WTC11 (cell line): ENCODE measurements at regions not wholly inside any gene's neighbourhood (a gene's known extent, or its start where the extent isn't known, plus 50 kb on each side); places are given as distances from the start of the nearest gene placed in this dataset.
A peak's percentile ranks its signal among the peaks of the same experiment; 100 is the strongest.

Experiments
- ATAC-seq: fragments of 200-7000 bp; cut with Tn5 transposase; 2 replicates; pipeline ENCODE4 v1.10.0; 2021; ENCODE audit warnings: mild to moderate bottlenecking, moderate library complexity
- CTCF ChIA-PET: fragments of 300-600 bp; sonication (Branson Sonifier 250); formaldehyde crosslinking; loops from one replicate; lab custom pipeline; 2021; ENCODE audit warnings: antibody characterized with exemption; lab: Charles Lee
- POLR2A ChIA-PET: fragments of 350-600 bp; sonication (Branson Sonifier 250); formaldehyde crosslinking; loops from one replicate; lab custom pipeline; 2021; ENCODE audit warnings: antibody characterized with exemption; lab: Charles Lee
- DNase-seq: peaks from one replicate; pipeline ENCODE4 v3.0.0; 2021; ENCODE audit warnings: low spot score
- H3K27ac Mint-ChIP-seq: 2 replicates; pipeline ENCODE4 v1.8.0; 2021; ENCODE audit warnings: mixed read lengths
- H3K27me3 Mint-ChIP-seq: 2 replicates; pipeline ENCODE4 v1.8.0; 2021; ENCODE audit warnings: low read depth, mild to moderate bottlenecking, moderate library complexity, mixed read lengths
- H3K36me3 Mint-ChIP-seq: 2 replicates; pipeline ENCODE4 v1.8.0; 2021; ENCODE audit warnings: mixed read lengths
- H3K4me1 Mint-ChIP-seq: 2 replicates; pipeline ENCODE4 v1.8.0; 2022; ENCODE audit warnings: mixed read lengths
- H3K4me3 Mint-ChIP-seq: 2 replicates; pipeline ENCODE4 v1.8.0; 2021; ENCODE audit warnings: mild to moderate bottlenecking, moderate library complexity, mixed read lengths
- H3K9me3 Mint-ChIP-seq: 2 replicates; pipeline ENCODE4 v1.8.0; 2021; ENCODE audit warnings: mixed read lengths
- CREB1 ChIP-seq: sonication (generic); formaldehyde crosslinking; IDR thresholded peaks from 2 replicates; pipeline ENCODE4 v1.8.0; 2023; ENCODE audit warnings: mild to moderate bottlenecking, missing genetic modification reagents
- FOXK1 ChIP-seq: sonication (generic); formaldehyde crosslinking; IDR thresholded peaks from 2 replicates; pipeline ENCODE4 v1.8.0; 2022; ENCODE audit warnings: mild to moderate bottlenecking, moderate library complexity, missing genetic modification reagents
- GTF2I ChIP-seq: fragments of 250-450 bp; sonication (Bioruptor Pico); conservative IDR thresholded peaks from 2 replicates; pipeline ENCODE4 v1.4.0; 2021; ENCODE audit warnings: mild to moderate bottlenecking
- MXD4 ChIP-seq: fragments of 250-450 bp; sonication (Bioruptor Pico); IDR thresholded peaks from 2 replicates; pipeline ENCODE4 v1.8.0; 2021; ENCODE audit warnings: mild to moderate bottlenecking, moderate library complexity, borderline replicate concordance
- NFE2L1 ChIP-seq: sonication (generic); formaldehyde crosslinking; IDR thresholded peaks from 2 replicates; pipeline ENCODE4 v1.8.1; 2023; ENCODE audit warnings: missing genetic modification reagents
- NR3C1 ChIP-seq: sonication (generic); formaldehyde crosslinking; conservative IDR thresholded peaks from 2 replicates; pipeline ENCODE4 v1.8.1; 2023; ENCODE audit warnings: low read depth, mild to moderate bottlenecking, missing genetic modification reagents
- PRRX2 ChIP-seq: fragments of 250-450 bp; sonication (Bioruptor Pico); IDR thresholded peaks from 2 replicates; pipeline ENCODE4 v1.8.0; 2021; ENCODE audit warnings: mild to moderate bottlenecking
- SMAD4 ChIP-seq: sonication (generic); formaldehyde crosslinking; IDR thresholded peaks from 2 replicates; pipeline ENCODE4 v1.8.0; 2022; ENCODE audit warnings: mild to moderate bottlenecking, missing genetic modification reagents
- ZNF138 ChIP-seq: sonication (generic); formaldehyde crosslinking; conservative IDR thresholded peaks from 2 replicates; pipeline ENCODE4 v1.8.1; 2022; ENCODE audit warnings: mild to moderate bottlenecking, moderate library complexity, missing genetic modification reagents
- TF ChIP-seq, protein P1 (sequence below): sonication (generic); formaldehyde crosslinking; IDR thresholded peaks from 2 replicates; pipeline ENCODE4 v1.8.1; 2022; ENCODE audit warnings: missing genetic modification reagents, borderline replicate concordance
- TF ChIP-seq, protein P2 (sequence below): fragments of 250-450 bp; sonication (Bioruptor Pico); IDR thresholded peaks from 2 replicates; pipeline ENCODE4 v2.1.2; 2022; ENCODE audit warnings: mild to moderate bottlenecking, moderate library complexity
- TF ChIP-seq, protein P3 (sequence below): fragments of 250-450 bp; sonication (Bioruptor Pico); IDR thresholded peaks from 2 replicates; pipeline ENCODE4 v1.9.0; 2021; ENCODE audit warnings: mild to moderate bottlenecking, borderline replicate concordance
- TF ChIP-seq, protein P4 (sequence below): sonication (generic); formaldehyde crosslinking; IDR thresholded peaks from 2 replicates; pipeline ENCODE4 v1.8.0; 2022; ENCODE audit warnings: mild to moderate bottlenecking, missing genetic modification reagents
- TF ChIP-seq, protein P5 (sequence below): fragments of 200-600 bp; IDR thresholded peaks from 2 replicates; pipeline ENCODE4 v1.8.0; 2022; ENCODE audit warnings: antibody characterized with exemption
- TF ChIP-seq, protein P6 (sequence below): sonication (generic); formaldehyde crosslinking; IDR thresholded peaks from 2 replicates; pipeline ENCODE4 v1.8.0; 2023; ENCODE audit warnings: mild to moderate bottlenecking, missing genetic modification reagents

DNA sequence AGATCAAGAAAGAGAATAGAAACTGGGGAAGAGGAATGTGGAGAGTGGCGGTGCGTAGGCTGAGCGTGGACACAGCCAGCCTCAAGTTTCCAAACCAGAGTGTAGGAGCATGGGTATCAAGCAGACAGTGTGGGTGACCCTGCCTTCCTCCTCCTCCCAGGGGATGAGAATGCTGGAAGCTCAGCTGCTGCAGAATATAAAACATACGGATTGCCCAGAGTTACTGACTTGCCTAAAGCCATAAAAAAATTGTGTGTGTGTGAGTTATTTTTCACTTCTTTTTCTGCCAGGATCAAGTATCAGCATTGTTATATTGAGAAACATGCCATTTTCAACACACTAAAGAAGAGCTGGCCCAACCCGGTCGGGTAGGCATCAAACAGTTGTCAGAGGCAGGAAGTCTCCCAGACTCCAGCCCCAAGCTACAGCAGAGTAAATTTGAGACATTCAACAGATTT lies 333.3 kb upstream of the ACVR2A start:
- Mint-ChIP-seq H3K36me3 (no peaks in the 10 kb centered on the region), H3K27ac (no peak overlapping the region; the same call in 1 of the 2 replicates), H3K4me3 (no peak overlapping the region)
- no peak for DNase-seq
- TF ChIP-seq, protein P1, sequence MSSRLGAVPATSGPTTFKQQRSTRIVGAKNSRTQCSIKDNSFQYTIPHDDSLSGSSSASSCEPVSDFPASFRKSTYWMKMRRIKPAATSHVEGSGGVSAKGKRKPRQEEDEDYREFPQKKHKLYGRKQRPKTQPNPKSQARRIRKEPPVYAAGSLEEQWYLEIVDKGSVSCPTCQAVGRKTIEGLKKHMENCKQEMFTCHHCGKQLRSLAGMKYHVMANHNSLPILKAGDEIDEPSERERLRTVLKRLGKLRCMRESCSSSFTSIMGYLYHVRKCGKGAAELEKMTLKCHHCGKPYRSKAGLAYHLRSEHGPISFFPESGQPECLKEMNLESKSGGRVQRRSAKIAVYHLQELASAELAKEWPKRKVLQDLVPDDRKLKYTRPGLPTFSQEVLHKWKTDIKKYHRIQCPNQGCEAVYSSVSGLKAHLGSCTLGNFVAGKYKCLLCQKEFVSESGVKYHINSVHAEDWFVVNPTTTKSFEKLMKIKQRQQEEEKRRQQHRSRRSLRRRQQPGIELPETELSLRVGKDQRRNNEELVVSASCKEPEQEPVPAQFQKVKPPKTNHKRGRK (CRISPR knock-in tag) = no peak
- TF ChIP-seq SMAD4 (CRISPR knock-in tag) (no peak), CREB1 (CRISPR knock-in tag) (no peak), FOXK1 (CRISPR knock-in tag) (no peak), PRRX2 (CRISPR knock-in tag) (no peak)
- TF ChIP-seq, all 79 proteins: peak for 0
- POLR2A ChIA-PET = no interaction called here
- Mint-ChIP-seq H3K9me3 (peaks cover 16% of the 10 kb centered on the region), H3K27me3 (no peaks in the 10 kb centered on the region; the same call in 1 of the 2 replicates), H3K4me1 (peaks cover 20% of the 10 kb centered on the region)
- CTCF ChIA-PET = no interaction called here
- ATAC-seq = peak; percentile 74

DNA sequence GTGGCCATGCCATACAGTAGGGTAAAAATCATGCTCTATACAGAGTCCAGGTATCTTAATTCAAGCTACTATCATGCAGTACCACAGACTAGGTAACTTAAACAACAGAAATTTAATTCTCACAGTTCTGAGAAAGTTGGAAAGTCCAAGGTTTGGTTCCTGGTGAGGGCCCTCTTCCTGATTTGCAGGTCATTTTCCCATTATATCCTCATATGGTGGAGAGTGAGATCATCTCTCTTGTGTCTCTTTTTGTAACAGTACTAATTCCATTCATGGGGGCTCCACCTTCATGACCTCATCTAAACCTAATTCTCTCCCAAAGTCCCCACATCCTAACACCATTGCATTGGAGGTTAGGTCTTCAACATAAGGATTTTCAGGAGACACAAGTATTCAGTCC lies 335.0 kb upstream of the ACVR2A start:
- peaks cover 20% of the 10 kb centered on the region for H3K9me3 Mint-ChIP-seq
- no peak for TF ChIP-seq NFE2L1 (CRISPR knock-in tag)
- TF ChIP-seq, protein P2, sequence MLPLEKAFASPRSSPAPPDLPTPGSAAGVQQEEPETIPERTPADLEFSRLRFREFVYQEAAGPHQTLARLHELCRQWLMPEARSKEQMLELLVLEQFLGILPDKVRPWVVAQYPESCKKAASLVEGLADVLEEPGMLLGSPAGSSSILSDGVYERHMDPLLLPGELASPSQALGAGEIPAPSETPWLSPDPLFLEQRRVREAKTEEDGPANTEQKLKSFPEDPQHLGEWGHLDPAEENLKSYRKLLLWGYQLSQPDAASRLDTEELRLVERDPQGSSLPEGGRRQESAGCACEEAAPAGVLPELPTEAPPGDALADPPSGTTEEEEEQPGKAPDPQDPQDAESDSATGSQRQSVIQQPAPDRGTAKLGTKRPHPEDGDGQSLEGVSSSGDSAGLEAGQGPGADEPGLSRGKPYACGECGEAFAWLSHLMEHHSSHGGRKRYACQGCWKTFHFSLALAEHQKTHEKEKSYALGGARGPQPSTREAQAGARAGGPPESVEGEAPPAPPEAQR (CRISPR knock-in tag) = no peak
- TF ChIP-seq, protein P3, sequence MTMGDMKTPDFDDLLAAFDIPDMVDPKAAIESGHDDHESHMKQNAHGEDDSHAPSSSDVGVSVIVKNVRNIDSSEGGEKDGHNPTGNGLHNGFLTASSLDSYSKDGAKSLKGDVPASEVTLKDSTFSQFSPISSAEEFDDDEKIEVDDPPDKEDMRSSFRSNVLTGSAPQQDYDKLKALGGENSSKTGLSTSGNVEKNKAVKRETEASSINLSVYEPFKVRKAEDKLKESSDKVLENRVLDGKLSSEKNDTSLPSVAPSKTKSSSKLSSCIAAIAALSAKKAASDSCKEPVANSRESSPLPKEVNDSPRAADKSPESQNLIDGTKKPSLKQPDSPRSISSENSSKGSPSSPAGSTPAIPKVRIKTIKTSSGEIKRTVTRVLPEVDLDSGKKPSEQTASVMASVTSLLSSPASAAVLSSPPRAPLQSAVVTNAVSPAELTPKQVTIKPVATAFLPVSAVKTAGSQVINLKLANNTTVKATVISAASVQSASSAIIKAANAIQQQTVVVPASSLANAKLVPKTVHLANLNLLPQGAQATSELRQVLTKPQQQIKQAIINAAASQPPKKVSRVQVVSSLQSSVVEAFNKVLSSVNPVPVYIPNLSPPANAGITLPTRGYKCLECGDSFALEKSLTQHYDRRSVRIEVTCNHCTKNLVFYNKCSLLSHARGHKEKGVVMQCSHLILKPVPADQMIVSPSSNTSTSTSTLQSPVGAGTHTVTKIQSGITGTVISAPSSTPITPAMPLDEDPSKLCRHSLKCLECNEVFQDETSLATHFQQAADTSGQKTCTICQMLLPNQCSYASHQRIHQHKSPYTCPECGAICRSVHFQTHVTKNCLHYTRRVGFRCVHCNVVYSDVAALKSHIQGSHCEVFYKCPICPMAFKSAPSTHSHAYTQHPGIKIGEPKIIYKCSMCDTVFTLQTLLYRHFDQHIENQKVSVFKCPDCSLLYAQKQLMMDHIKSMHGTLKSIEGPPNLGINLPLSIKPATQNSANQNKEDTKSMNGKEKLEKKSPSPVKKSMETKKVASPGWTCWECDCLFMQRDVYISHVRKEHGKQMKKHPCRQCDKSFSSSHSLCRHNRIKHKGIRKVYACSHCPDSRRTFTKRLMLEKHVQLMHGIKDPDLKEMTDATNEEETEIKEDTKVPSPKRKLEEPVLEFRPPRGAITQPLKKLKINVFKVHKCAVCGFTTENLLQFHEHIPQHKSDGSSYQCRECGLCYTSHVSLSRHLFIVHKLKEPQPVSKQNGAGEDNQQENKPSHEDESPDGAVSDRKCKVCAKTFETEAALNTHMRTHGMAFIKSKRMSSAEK (CRISPR knock-in tag) = no peak
- TF ChIP-seq, all 79 proteins: peak for 0
- H3K27ac Mint-ChIP-seq = no peak overlapping the region
- DNase-seq = no peak
- POLR2A ChIA-PET = no interaction called here
- H3K36me3 Mint-ChIP-seq = peaks cover 4% of the 10 kb centered on the region; the same call in 1 of the 2 replicates
- H3K4me3 Mint-ChIP-seq = no peak overlapping the region
- H3K4me1 Mint-ChIP-seq = peaks cover 20% of the 10 kb centered on the region
- CTCF ChIA-PET = no interaction called here
- ATAC-seq = no peak
- no peaks in the 10 kb centered on the region; the same call in 1 of the 2 replicates for H3K27me3 Mint-ChIP-seq

DNA sequence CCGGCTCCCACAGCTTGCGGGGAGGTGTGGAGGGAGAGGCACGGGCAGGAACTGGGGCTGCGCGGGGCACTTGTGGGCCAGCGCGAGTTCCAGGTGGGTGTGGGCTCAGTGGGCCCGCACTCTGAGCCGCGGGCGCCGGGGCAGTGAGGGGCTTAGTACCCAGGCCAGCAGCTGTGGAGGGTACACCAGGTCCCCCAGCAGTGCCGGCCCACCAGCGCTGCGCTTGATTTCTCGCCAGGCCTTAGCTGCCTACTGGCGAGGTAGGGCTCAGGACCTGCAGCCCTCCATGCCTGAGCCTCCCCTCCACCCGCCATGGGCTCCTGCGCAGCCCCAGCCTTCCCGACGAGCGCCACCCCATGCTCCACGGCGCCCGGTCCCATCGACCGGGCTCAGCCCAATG lies 337.9 kb upstream of the ACVR2A start:
- Mint-ChIP-seq H3K4me1 (peaks cover 10% of the 10 kb centered on the region), H3K9me3 (peaks cover 20% of the 10 kb centered on the region), H3K27ac (no peak overlapping the region), H3K27me3 (no peaks in the 10 kb centered on the region; the same call in 1 of the 2 replicates), H3K4me3 (no peak overlapping the region), H3K36me3 (peaks cover 4% of the 10 kb centered on the region; the same call in 1 of the 2 replicates)
- DNase-seq = no peak
- POLR2A ChIA-PET = no interaction called here
- CTCF ChIA-PET = interaction anchor here (1.2 kb wide), 1 partner anchor 773 kb away, joined by 3 read pairs; no protein-coding TSS in a partner anchor
- no peak for TF ChIP-seq GTF2I (CRISPR knock-in tag)
- no peak for ATAC-seq

DNA sequence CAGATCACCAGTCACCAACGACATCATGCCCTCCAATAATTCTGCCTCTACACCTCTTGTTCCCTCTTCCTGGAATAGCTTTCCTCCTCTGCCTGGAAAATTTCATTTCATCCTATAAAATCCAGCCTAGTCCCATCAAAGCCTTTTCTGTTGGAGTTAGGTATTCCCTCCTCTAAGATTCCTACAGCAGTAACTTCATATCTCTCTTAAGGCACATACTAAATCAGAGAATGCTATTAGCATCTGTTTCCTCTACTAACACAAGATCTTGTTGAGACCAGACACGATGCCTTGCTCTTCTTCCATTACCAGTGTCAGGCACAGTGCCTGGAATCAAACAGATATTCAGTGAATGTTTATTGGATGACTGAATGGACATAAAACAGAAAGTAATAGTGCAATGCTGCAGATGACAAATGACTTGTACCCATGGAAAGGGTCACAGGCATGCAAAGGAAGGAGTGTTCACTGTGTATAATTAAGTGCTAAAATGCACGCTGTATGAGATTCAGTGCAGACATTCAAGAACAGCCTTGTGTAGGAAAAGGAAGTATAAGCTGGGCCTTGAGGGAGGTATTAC lies 342.0 kb upstream of the ACVR2A start:
- ChIA-PET POLR2A (no interaction called here), CTCF (no interaction called here)
- DNase-seq (no peak), ATAC-seq (no peak)
- H3K4me3 Mint-ChIP-seq = no peak overlapping the region
- no peak overlapping the region for H3K27ac Mint-ChIP-seq
- peaks cover 4% of the 10 kb centered on the region; the same call in 1 of the 2 replicates for H3K36me3 Mint-ChIP-seq
- peaks cover 14% of the 10 kb centered on the region for H3K9me3 Mint-ChIP-seq
- no peaks in the 10 kb centered on the region for H3K4me1 Mint-ChIP-seq
- H3K27me3 Mint-ChIP-seq = no peaks in the 10 kb centered on the region; the same call in 1 of the 2 replicates
- TF ChIP-seq NR3C1 (CRISPR knock-in tag) (no peak), MXD4 (no peak), ZNF138 (CRISPR knock-in tag) (no peak)
- TF ChIP-seq, protein P4, sequence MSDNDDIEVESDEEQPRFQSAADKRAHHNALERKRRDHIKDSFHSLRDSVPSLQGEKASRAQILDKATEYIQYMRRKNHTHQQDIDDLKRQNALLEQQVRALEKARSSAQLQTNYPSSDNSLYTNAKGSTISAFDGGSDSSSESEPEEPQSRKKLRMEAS (CRISPR knock-in tag) = no peak
- TF ChIP-seq, protein P5, sequence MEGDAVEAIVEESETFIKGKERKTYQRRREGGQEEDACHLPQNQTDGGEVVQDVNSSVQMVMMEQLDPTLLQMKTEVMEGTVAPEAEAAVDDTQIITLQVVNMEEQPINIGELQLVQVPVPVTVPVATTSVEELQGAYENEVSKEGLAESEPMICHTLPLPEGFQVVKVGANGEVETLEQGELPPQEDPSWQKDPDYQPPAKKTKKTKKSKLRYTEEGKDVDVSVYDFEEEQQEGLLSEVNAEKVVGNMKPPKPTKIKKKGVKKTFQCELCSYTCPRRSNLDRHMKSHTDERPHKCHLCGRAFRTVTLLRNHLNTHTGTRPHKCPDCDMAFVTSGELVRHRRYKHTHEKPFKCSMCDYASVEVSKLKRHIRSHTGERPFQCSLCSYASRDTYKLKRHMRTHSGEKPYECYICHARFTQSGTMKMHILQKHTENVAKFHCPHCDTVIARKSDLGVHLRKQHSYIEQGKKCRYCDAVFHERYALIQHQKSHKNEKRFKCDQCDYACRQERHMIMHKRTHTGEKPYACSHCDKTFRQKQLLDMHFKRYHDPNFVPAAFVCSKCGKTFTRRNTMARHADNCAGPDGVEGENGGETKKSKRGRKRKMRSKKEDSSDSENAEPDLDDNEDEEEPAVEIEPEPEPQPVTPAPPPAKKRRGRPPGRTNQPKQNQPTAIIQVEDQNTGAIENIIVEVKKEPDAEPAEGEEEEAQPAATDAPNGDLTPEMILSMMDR = no peak
- TF ChIP-seq, protein P6, sequence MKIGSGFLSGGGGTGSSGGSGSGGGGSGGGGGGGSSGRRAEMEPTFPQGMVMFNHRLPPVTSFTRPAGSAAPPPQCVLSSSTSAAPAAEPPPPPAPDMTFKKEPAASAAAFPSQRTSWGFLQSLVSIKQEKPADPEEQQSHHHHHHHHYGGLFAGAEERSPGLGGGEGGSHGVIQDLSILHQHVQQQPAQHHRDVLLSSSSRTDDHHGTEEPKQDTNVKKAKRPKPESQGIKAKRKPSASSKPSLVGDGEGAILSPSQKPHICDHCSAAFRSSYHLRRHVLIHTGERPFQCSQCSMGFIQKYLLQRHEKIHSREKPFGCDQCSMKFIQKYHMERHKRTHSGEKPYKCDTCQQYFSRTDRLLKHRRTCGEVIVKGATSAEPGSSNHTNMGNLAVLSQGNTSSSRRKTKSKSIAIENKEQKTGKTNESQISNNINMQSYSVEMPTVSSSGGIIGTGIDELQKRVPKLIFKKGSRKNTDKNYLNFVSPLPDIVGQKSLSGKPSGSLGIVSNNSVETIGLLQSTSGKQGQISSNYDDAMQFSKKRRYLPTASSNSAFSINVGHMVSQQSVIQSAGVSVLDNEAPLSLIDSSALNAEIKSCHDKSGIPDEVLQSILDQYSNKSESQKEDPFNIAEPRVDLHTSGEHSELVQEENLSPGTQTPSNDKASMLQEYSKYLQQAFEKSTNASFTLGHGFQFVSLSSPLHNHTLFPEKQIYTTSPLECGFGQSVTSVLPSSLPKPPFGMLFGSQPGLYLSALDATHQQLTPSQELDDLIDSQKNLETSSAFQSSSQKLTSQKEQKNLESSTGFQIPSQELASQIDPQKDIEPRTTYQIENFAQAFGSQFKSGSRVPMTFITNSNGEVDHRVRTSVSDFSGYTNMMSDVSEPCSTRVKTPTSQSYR = no peak
